ENCODE measurements at regions not wholly inside any gene's neighbourhood (a gene's known extent, or its start where the extent isn't known, plus 50 kb on each side); places are given as distances from the start of the nearest gene placed in this dataset.
"Not testable (repeated sequence)": the region's sequence is repeated elsewhere in the genome, so short reads cannot be mapped to it uniquely, and the experiment has no call there.

DNA sequence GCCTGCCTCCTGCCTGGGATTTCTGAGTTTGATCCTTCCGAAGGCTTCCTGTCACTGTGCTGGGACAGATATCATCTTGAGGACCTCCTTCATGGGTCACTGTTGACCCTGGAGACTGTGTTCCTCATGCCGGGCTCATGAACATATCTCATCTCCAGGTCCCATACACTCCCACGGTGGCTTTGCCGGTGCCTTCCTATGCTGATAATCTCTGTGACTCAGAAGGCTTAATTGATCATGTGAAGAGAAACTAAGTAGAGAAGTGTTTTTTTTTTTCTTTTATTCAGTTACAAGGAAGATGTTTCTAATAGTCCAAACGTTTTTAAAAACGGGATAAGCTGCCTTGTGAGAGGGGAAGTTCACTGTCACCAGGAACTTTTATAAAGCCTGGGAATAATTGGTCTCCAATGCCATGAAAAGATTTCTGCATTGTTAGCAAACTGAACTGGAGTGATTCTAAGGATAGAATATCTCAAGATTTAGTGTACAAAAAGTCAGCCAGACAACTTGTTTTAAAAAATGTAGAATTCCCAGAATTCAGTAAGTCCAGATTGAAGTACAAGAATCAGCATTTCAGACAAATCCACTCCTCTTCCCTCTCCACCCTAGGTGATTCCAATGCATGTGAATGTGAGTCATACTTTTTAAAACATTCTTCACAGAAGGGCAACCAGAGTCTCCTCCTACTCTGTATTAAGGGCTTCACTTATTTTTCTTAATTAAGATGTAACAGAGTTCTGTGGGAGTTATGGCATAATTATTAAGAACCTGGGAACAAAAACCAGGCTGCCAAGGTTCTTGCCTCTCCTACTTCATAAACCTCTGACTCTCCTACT is 139.8 kb upstream of the LGR5 start:
- DNase-seq: no peak

GRCh38 chr12:71297930-71298329 is 140.1 kb upstream of the TSPAN8 start:
- DNase-seq: no peak

GRCh38 chr12:71295953-71296352 is 138.2 kb upstream of the TSPAN8 start:
- no peak for DNase-seq

DNA sequence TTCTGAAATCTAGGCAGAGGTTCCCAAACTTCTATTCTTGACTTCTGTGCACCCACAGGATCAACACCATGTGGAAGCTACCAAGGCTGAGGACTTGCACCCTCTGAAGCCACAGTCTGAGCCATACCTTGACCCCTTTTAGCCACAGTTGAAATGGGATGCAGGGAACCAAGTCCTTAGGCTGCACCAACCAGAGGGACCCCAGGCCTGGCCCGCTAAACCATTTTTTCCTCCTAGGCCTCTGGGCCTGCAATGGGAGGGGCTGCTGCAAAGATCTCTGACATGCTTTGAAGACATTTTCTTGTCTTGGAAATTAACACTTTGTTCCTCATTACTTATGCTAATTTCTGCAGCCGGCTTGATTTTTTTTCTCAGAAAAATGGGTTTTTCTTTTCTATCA is 133.9 kb upstream of the TSPAN8 start:
- no peak for DNase-seq

- no peak for DNase-seq
These were observed 126.1 kb upstream of the TSPAN8 start for GRCh38 chr12:71283883-71284282.

DNA sequence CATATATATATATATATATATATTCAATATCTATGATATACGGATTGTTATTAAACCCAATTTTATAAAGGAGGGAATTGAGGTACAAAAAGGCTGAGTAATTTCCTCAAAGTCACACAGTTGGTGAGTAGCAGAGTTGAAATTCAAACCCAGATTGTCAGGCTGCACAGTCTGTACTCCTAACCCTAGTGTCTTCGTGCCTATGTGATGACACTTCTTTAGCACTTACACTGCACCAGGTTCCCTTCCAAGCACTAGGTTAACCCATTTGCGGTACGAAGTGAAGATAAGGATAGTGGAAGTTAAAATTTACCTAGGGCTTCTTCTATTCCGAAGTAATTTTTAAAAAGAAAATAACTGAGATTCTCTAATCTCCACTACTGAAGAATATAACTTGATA is 125.1 kb upstream of the TSPAN8 start:
- no peak for DNase-seq

DNA sequence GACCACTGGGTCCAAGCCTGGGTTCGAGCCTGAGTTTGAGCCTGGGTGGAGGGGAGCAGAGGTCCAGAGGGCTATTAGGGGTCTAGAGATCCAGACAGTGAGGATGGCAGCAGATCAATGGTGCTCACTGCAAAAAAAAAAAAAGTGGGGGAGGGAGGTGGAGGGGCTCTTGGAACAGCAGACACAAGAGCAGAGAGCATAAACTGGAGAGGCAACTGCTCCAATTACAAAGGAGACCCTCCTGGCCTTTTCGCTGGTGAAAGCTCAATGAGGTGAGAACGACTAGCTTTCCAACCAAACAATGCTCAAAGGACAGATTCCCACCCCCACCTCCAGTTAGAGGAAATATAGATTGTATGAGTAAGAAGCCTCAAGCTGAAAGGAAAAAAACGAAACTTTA is 124.2 kb upstream of the TSPAN8 start:
- DNase-seq: no peak

DNA sequence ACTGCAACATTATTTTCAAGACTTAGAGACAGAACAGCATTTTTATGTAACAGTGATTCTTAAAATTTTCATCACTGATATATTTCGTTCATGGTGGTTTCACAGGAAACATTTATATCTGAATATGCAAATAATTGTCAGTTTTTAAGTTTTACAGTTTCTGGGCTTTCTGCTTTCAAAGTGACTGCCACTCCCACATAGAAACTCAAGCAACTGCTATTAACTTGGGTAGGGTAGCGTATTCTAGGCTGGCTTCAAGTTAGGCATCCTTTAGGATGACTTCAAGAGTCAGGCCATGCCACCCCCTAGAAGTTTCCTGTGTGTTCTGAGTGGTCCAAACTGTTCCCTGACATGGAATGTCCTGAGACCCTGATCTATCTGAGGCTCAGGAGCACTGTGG is 123.6 kb upstream of the TSPAN8 start:
- DNase-seq: no peak

DNA sequence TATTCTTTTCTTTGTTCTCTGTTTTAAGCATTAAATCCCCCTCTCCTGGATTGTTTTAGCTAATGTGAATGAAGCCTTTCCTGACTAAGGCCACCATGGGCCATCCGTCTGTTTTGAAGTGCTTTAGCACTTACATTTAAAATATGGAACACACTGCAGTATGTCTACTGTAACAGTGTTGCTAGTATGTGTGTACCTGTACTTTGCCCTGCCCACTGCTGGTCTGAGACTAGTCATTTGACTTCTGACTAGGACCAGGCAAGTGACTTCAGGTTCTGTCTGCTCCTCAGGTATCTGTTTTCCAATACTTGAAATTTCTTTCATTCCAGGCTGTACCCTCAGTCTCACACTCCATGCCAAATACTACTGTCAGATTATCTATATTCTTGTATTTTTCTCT is 120.1 kb upstream of the TSPAN8 start:
- DNase-seq: no peak

GRCh38 chr12:71276541-71276940 is 118.7 kb upstream of the TSPAN8 start:
- no peak for DNase-seq

- DNase-seq: not testable (repeated sequence)
These were observed 113.0 kb upstream of the TSPAN8 start for GRCh38 chr12:71270794-71271193.

DNA sequence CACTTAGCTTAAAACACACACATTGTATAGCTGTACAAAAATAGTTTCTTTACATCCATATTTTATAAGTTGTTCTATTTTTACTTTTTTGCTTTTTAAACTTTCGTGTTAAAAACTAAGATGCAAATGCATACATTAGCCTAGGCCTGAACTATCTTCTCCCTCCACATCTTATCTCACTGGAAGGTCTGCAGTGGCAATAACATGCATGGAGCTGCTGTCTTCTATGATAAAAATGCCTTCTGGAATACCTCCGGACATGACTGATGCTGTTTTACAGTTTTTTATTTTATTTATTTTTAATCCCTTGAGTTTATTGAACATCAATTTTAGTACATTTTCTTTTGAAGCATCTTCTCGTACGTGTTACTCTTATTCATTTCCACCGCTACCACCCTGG is 112.3 kb upstream of the TSPAN8 start:
- DNase-seq: no peak

GRCh38 chr12:71269281-71269598 is 111.4 kb upstream of the TSPAN8 start:
- no peak for DNase-seq

- DNase-seq: no peak
These were observed 110.9 kb upstream of the TSPAN8 start for GRCh38 chr12:71268598-71269280.

GRCh38 chr12:71266606-71267005 is 108.8 kb upstream of the TSPAN8 start:
- no peak for DNase-seq

DNA sequence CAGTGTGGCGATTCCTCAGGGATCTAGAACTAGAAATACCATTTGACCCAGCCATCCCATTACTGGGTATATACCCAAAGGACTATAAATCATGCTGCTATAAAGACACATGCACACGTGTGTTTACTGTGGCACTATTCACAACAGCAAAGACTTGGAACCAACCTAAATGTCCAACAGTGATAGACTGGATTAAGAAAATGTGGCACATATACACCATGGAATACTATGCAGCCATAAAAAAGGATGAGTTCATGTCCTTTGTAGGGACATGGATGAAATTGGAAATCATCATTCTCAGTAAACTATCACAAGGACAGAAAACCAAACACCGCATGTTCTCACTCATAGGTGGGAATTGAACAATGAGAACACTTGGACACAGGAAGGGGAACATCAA is 107.9 kb upstream of the TSPAN8 start:
- not testable (repeated sequence) for DNase-seq

- no peak for DNase-seq
These were observed 104.7 kb upstream of the TSPAN8 start for GRCh38 chr12:71262466-71262865.

DNA sequence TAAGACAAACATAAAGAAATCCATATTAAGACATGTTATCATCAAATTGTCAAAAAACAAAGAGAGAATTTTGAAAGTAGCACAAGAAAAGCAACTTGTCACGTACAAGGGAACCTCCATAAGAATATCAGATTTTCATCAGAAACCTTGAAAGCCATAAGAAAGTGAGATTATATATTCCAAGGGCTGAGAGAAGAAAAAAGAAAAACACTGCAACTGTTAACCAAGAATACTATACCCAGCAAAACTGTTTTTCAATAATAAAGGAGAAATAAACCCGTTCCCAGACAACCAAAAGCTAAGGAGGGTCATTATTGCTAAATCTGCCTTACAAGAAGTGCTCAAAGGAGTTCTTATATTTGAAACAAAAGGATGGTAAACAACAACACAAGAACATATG is 94.7 kb upstream of the TSPAN8 start:
- no peak for DNase-seq

- no peak for DNase-seq
These were observed 92.4 kb upstream of the TSPAN8 start for GRCh38 chr12:71250166-71250565.

- DNase-seq: no peak
These were observed 85.6 kb upstream of the TSPAN8 start for GRCh38 chr12:71243370-71243769.

GRCh38 chr12:71242511-71242910 is 84.7 kb upstream of the TSPAN8 start:
- DNase-seq: no peak

GRCh38 chr12:71240946-71241345 is 83.1 kb upstream of the TSPAN8 start:
- DNase-seq: no peak

- DNase-seq: no peak
These were observed 81.9 kb upstream of the TSPAN8 start for GRCh38 chr12:71239731-71240130.

DNA sequence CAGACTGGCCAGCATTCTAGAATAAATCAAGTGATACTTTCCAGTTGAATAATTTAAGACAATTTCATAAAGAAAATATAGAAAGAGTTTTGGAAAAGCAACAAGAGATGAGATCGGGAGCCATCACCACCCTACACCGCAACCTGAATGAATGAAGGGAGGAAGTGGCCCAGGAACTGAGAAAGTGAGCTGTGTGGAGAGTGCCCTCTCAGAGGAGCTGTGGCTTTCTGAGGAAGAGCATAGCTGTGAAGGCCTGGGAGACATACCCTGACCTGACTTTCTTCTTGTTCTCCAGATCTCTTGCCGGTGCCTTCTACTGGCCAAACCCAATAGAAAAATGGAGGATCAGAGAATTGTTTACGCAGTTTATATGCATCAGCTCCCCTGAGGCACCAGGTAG is 79.3 kb upstream of the TSPAN8 start:
- DNase-seq: no peak

- no peak for DNase-seq
These were observed 78.4 kb upstream of the TSPAN8 start for GRCh38 chr12:71236133-71236660.
